ENCODE measurements at regions not wholly inside any gene's neighbourhood (a gene's known extent, or its start where the extent isn't known, plus 50 kb on each side); places are given as distances from the start of the nearest gene placed in this dataset.

- ChIA-PET POLR2A (no interaction called here), CTCF (no interaction called here)
- no peak overlapping the region for H3K4me3 ChIP-seq (ENCODE audit: low read depth, low read length)
- TF ChIP-seq CTCF (IDR thresholded peaks at IDR 0.05; ENCODE audit: insufficient read depth, low read length, missing control alignments), result no peak
- DNase-seq (ENCODE audit: low read depth, low spot score), result no peak
These were observed 771.2 kb downstream of the NXPH1 start for GRCh38 chr7:9204571-9204970.

GRCh38 chr7:9210114-9210513, 776.7 kb downstream of the NXPH1 start:
- no peak for DNase-seq (ENCODE audit: low read depth, low spot score)
- ChIA-PET POLR2A (no interaction called here), CTCF (no interaction called here)
- no peak overlapping the region for H3K4me3 ChIP-seq (ENCODE audit: low read depth, low read length)
- TF ChIP-seq CTCF (IDR thresholded peaks at IDR 0.05; ENCODE audit: insufficient read depth, low read length, missing control alignments), result no peak

GRCh38 chr7:9217204-9217603, 783.8 kb downstream of the NXPH1 start:
- no peak for TF ChIP-seq CTCF (IDR thresholded peaks at IDR 0.05; ENCODE audit: insufficient read depth, low read length, missing control alignments)
- CTCF ChIA-PET, result no interaction called here
- no peak overlapping the region for H3K4me3 ChIP-seq (ENCODE audit: low read depth, low read length)
- DNase-seq (ENCODE audit: low read depth, low spot score), result no peak
- POLR2A ChIA-PET, result no interaction called here

- H3K4me3 ChIP-seq (ENCODE audit: low read depth, low read length), result no peak overlapping the region
- CTCF ChIA-PET, result no interaction called here
- DNase-seq (ENCODE audit: low read depth, low spot score), result no peak
- POLR2A ChIA-PET, result no interaction called here
- TF ChIP-seq CTCF (IDR thresholded peaks at IDR 0.05; ENCODE audit: insufficient read depth, low read length, missing control alignments), result no peak
These were observed 793.1 kb downstream of the NXPH1 start for GRCh38 chr7:9226500-9226899.

GRCh38 chr7:9231630-9232121, 798.3 kb downstream of the NXPH1 start:
- ChIA-PET POLR2A (no interaction called here), CTCF (no interaction called here)
- TF ChIP-seq CTCF (IDR thresholded peaks at IDR 0.05; ENCODE audit: insufficient read depth, low read length, missing control alignments), result no peak
- H3K4me3 ChIP-seq (ENCODE audit: low read depth, low read length), result no peak overlapping the region
- DNase-seq (ENCODE audit: low read depth, low spot score), result no peak

GRCh38 chr7:9240001-9240400, 806.6 kb downstream of the NXPH1 start:
- ChIA-PET POLR2A (no interaction called here), CTCF (no interaction called here)
- TF ChIP-seq CTCF (IDR thresholded peaks at IDR 0.05; ENCODE audit: insufficient read depth, low read length, missing control alignments), result no peak
- no peak overlapping the region for H3K4me3 ChIP-seq (ENCODE audit: low read depth, low read length)
- DNase-seq (ENCODE audit: low read depth, low spot score), result no peak

Data from AG04449 (cell line).